ENCODE measurements at regions not wholly inside any gene's neighbourhood (a gene's known extent, or its start where the extent isn't known, plus 50 kb on each side); places are given as distances from the start of the nearest gene placed in this dataset.

- no peak for TF ChIP-seq FOXM1 (IDR thresholded peaks at IDR 0.05; ENCODE audit: borderline replicate concordance)
- no peak for TF ChIP-seq ARNT (IDR thresholded peaks at IDR 0.05)
- TF ChIP-seq ELF4 (IDR thresholded peaks at IDR 0.05), result no peak
- no peak for TF ChIP-seq NFRKB (IDR thresholded peaks at IDR 0.05)
- TF ChIP-seq LEF1 (IDR thresholded peaks at IDR 0.05; ENCODE audit: borderline replicate concordance), result no peak
- TF ChIP-seq BHLHE40 (IDR thresholded peaks at IDR 0.05; ENCODE audit: borderline replicate concordance), result no peak
- no peak for TF ChIP-seq SP1 (IDR thresholded peaks at IDR 0.05)
- TF ChIP-seq PKNOX1 (IDR thresholded peaks at IDR 0.05), result no peak
- TF ChIP-seq CTBP1 (IDR thresholded peaks at IDR 0.05; ENCODE audit: borderline replicate concordance), result no peak
- no peak for TF ChIP-seq SUZ12 (IDR thresholded peaks at IDR 0.05)
- no peak for TF ChIP-seq HDGF (IDR thresholded peaks at IDR 0.05; ENCODE audit: borderline replicate concordance)
- TF ChIP-seq L3MBTL2 (conservative IDR thresholded peaks at IDR 0.05), result no peak
- no peak for TF ChIP-seq TARDBP (IDR thresholded peaks at IDR 0.05)
Observed at GRCh38 chr16:56063111-56063510, 128.2 kb upstream of the GNAO1 start.

Data from HEK293T (cell line).